Nephron (organoid): ENCODE measurements at regions not wholly inside any gene's neighbourhood (a gene's known extent, or its start where the extent isn't known, plus 50 kb on each side); places are given as distances from the start of the nearest gene placed in this dataset.

ENCODE experiments used
- H3K27ac Mint-ChIP-seq, 3 experiments: 2 replicates each; pipeline ENCODE4 v1.8.0; 2020; ENCODE audit warnings: mixed read lengths in 3 of 3, mild to moderate bottlenecking in 2 of 3, moderate library complexity in 1 of 3
- H3K27me3 Mint-ChIP-seq: 2 replicates; pipeline ENCODE4 v1.8.0; 2021; ENCODE audit warnings: low read depth, mild to moderate bottlenecking, moderate library complexity, mixed read lengths
- H3K36me3 Mint-ChIP-seq: 2 replicates; pipeline ENCODE4 v1.8.0; 2020; ENCODE audit warnings: low read depth, mixed read lengths
- H3K4me1 Mint-ChIP-seq: 2 replicates; pipeline ENCODE4 v1.8.0; 2020; ENCODE audit warnings: mixed read lengths
- H3K4me3 Mint-ChIP-seq, 3 experiments: 2 replicates each; pipeline ENCODE4 v1.8.0; 2020; ENCODE audit warnings: mild to moderate bottlenecking in 3 of 3, mixed read lengths in 3 of 3, moderate library complexity in 2 of 3
- H3K9me3 Mint-ChIP-seq: 2 replicates; pipeline ENCODE4 v1.8.0; 2020; ENCODE audit warnings: mixed read lengths
- CTCF ChIP-seq, 3 experiments: fragments of 200-600 bp; sonication (generic); IDR thresholded peaks; one replicate each; pipeline ENCODE4 v1.5.0; 2021; ENCODE audit warnings: antibody characterized with exemption in 3 of 3; ENCODE audit not compliant: unreplicated experiment in 3 of 3

DNA sequence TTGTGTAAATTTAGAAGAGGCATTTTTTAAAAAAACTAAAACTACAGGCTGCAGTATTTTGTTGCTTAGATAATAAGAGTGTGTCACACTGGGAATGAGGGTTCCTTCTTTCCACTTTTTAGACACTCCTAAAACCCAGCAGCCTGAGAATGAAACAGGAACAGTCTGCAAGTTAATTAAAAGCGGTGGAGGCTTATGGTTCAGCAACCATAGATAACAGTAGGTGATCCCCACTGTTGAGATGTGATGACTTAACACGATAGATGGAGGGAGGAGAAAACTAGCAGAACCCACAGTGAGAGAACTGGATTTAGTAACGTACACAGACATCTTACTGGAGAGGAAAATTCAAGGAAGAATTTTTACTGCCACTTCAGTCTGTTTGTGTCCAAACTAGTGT, 767.3 kb downstream of the C4orf33 start:
- Mint-ChIP-seq H3K4me3 (no peak overlapping the region), H3K27me3 (no peaks in the 10 kb centered on the region), H3K27ac (no peak overlapping the region), H3K4me1 (no peaks in the 10 kb centered on the region), H3K9me3 (no peaks in the 10 kb centered on the region), H3K36me3 (no peaks in the 10 kb centered on the region)
- TF ChIP-seq CTCF (IDR thresholded peaks at IDR 0.05; ENCODE audit: unreplicated experiment in 3 of 3), result no peak

DNA sequence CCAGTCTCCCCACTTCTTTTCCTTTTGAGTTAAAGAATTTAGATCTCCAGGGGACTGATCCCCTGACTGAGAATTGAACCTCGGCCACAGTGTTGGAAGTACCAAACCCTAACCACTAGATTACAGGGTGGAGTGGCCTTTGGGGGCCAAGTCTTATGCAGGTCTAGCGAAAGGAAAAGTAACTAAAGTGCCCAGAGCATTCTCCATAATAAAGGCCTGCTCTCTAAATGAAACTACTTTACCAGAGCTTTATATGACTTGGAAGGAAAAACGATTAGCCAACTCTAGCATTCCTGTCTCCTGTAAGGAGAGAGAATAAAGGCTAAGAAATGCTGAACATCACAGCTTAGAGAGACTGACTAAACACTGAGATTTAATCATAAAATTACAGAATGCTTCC, 788.0 kb downstream of the C4orf33 start:
- H3K4me3 Mint-ChIP-seq, result no peak overlapping the region
- H3K27me3 Mint-ChIP-seq, result no peaks in the 10 kb centered on the region
- no peak overlapping the region for H3K27ac Mint-ChIP-seq
- H3K4me1 Mint-ChIP-seq, result no peaks in the 10 kb centered on the region
- no peaks in the 10 kb centered on the region for H3K36me3 Mint-ChIP-seq
- peaks cover 6% of the 10 kb centered on the region for H3K9me3 Mint-ChIP-seq
- no peak for TF ChIP-seq CTCF (IDR thresholded peaks at IDR 0.05; ENCODE audit: unreplicated experiment in 3 of 3)

GRCh38 chr4:129897111-129897510, 801.2 kb downstream of the C4orf33 start:
- no peak for TF ChIP-seq CTCF (IDR thresholded peaks at IDR 0.05; ENCODE audit: unreplicated experiment in 3 of 3)
- Mint-ChIP-seq H3K4me3 (no peak overlapping the region), H3K27ac (no peak overlapping the region), H3K36me3 (no peaks in the 10 kb centered on the region), H3K4me1 (no peaks in the 10 kb centered on the region), H3K9me3 (peaks cover 3% of the 10 kb centered on the region), H3K27me3 (no peaks in the 10 kb centered on the region)

GRCh38 chr4:129899849-129900248, 803.9 kb downstream of the C4orf33 start:
- no peak for TF ChIP-seq CTCF (IDR thresholded peaks at IDR 0.05; ENCODE audit: unreplicated experiment in 3 of 3)
- Mint-ChIP-seq H3K27ac (no peak overlapping the region), H3K27me3 (no peaks in the 10 kb centered on the region), H3K9me3 (peaks cover 3% of the 10 kb centered on the region), H3K4me3 (no peak overlapping the region), H3K4me1 (no peaks in the 10 kb centered on the region), H3K36me3 (no peaks in the 10 kb centered on the region)

- Mint-ChIP-seq H3K4me3 (no peak overlapping the region), H3K4me1 (no peaks in the 10 kb centered on the region), H3K9me3 (peaks cover 3% of the 10 kb centered on the region), H3K27me3 (no peaks in the 10 kb centered on the region), H3K36me3 (no peaks in the 10 kb centered on the region), H3K27ac (no peak overlapping the region)
- no peak for TF ChIP-seq CTCF (IDR thresholded peaks at IDR 0.05; ENCODE audit: unreplicated experiment in 3 of 3)
Observed at GRCh38 chr4:129900430-129900953, 804.5 kb downstream of the C4orf33 start.

DNA sequence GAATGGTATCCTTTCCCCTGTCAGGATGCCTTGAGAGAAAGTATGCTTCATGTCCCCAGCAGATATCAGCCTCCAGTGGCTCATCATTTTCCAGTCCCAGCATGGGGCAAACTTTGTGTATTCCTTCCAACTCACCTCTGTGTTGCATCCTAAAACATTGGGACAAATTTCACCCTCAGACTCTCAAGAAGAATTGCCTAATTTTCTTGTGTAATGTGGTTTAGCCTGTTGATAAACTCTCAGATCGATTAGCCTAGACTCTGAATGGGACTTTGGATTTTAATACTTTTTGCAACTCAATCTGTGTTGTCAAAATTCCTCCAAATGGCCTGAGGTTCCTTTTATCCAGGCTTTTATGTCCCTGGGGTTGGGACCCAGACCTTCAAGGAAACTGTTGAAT, 805.3 kb downstream of the C4orf33 start:
- Mint-ChIP-seq H3K27ac (no peak overlapping the region), H3K27me3 (no peaks in the 10 kb centered on the region), H3K4me1 (no peaks in the 10 kb centered on the region), H3K4me3 (no peak overlapping the region), H3K36me3 (no peaks in the 10 kb centered on the region), H3K9me3 (peaks cover 3% of the 10 kb centered on the region)
- TF ChIP-seq CTCF (IDR thresholded peaks at IDR 0.05; ENCODE audit: unreplicated experiment in 3 of 3), result no peak
